GM06990 (cell line): ENCODE measurements at regions not wholly inside any gene's neighbourhood (a gene's known extent, or its start where the extent isn't known, plus 50 kb on each side); places are given as distances from the start of the nearest gene placed in this dataset.

Experiments
- DNase-seq: peaks from one replicate; pipeline ENCODE4 v3.0.0-alpha.2; 2011; ENCODE audit not compliant: insufficient read length; ENCODE audit errors: extremely low read depth
- H3K27me3 ChIP-seq: replicated peaks from 2 replicates; pipeline ENCODE4 v1.6.0; 2011; ENCODE audit warnings: low read length; ENCODE audit not compliant: control insufficient read depth, insufficient read depth
- H3K36me3 ChIP-seq: 2 replicates; pipeline ENCODE4 v1.5.1; 2011; ENCODE audit warnings: low read length; ENCODE audit not compliant: control insufficient read depth, insufficient read depth
- H3K4me3 ChIP-seq: replicated peaks from 2 replicates; pipeline ENCODE4 v1.5.1; 2011; ENCODE audit warnings: low read depth, mild to moderate bottlenecking, control low read depth, low read length
- TF ChIP-seq, protein P1 (sequence below): IDR thresholded peaks from 2 replicates; pipeline ENCODE4 v1.5.1; 2011; ENCODE audit warnings: low read length, control low read depth, mild to moderate bottlenecking, inconsistent platforms; ENCODE audit not compliant: insufficient read depth, poor library complexity, severe bottlenecking

DNA sequence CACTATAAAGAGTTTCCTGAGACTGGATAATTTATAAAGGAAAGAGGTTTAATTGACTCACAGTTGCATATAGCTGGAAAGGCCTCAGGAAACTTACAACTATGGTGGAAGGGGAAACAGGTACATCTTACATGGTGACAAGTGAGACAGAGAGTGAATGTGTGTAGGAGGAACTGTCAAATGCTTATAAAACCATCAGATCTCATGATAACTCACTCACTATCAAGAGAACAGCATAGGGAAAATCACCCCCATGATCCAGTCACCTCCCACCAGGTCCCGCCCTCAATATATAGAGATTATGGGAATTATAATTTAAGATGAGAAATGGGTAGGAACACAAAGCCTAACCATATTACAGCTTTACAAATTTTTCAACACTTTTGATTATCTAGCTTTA, 266.0 kb downstream of the DTHD1 start:
- H3K27me3 ChIP-seq, result no peaks in the 10 kb centered on the region
- no peak for DNase-seq
- TF ChIP-seq, protein P1, sequence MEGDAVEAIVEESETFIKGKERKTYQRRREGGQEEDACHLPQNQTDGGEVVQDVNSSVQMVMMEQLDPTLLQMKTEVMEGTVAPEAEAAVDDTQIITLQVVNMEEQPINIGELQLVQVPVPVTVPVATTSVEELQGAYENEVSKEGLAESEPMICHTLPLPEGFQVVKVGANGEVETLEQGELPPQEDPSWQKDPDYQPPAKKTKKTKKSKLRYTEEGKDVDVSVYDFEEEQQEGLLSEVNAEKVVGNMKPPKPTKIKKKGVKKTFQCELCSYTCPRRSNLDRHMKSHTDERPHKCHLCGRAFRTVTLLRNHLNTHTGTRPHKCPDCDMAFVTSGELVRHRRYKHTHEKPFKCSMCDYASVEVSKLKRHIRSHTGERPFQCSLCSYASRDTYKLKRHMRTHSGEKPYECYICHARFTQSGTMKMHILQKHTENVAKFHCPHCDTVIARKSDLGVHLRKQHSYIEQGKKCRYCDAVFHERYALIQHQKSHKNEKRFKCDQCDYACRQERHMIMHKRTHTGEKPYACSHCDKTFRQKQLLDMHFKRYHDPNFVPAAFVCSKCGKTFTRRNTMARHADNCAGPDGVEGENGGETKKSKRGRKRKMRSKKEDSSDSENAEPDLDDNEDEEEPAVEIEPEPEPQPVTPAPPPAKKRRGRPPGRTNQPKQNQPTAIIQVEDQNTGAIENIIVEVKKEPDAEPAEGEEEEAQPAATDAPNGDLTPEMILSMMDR, result no peak
- H3K36me3 ChIP-seq, result no peaks in the 10 kb centered on the region
- H3K4me3 ChIP-seq, result no peak overlapping the region

- TF ChIP-seq, protein P1, result no peak
- DNase-seq, result no peak
- Histone ChIP-seq H3K4me3 (no peak overlapping the region), H3K36me3 (no peaks in the 10 kb centered on the region), H3K27me3 (no peaks in the 10 kb centered on the region)
These were observed 267.8 kb downstream of the DTHD1 start for GRCh38 chr4:36549252-36549651.

- Histone ChIP-seq H3K36me3 (no peaks in the 10 kb centered on the region), H3K27me3 (no peaks in the 10 kb centered on the region), H3K4me3 (no peak overlapping the region)
- no peak for DNase-seq
- TF ChIP-seq, protein P1, result no peak
These were observed 268.6 kb downstream of the DTHD1 start for GRCh38 chr4:36549992-36550391.

DNA sequence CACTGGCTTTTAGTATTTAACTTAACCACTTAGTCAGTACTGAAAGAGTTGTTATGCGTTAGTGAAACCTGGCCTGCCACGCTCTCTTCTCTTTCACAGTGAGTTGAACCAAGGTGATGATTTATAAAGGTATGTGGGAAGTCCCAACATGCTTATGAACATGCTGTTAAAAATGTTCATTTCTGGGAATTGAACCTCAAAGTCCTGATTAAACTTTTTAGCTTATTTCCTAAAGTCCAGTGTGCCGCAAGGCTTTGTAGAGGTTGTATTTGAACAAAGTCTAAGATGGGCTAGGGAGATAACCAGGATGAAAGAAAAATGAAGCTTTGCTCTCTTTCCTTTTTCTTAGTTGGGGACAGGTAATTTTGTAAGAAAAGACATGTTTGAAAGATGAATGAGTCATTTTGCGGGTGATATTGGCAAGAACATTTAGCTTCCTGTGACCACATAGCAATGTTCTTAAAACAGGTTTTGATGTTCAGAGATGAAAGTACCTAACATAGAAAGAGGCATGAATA, 270.3 kb downstream of the DTHD1 start:
- Histone ChIP-seq H3K36me3 (no peaks in the 10 kb centered on the region), H3K4me3 (no peak overlapping the region; the same call in 1 of the 2 replicates), H3K27me3 (no peaks in the 10 kb centered on the region)
- TF ChIP-seq, protein P1, result no peak
- peak; percentile 67 for DNase-seq

DNA sequence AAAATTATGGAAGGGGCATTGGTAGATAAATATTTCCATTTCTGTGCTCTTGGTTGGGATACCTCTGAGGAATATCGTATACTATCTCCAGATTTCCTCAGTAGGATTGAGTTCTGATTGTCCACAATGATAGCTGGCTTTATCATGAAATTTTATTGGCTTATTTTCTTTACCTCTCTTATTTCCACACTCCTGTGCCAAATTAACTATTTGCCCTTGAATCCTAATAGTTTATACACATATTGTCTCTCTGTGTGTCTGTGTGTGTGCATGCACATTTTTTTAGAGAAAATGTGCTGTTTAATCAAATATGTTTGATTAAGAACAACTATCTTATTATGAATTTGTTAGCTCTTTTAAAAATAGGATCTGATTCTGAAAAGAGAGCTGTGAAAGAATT, 271.6 kb downstream of the DTHD1 start:
- Histone ChIP-seq H3K36me3 (no peaks in the 10 kb centered on the region), H3K27me3 (no peaks in the 10 kb centered on the region), H3K4me3 (no peak overlapping the region)
- DNase-seq, result no peak
- TF ChIP-seq, protein P1, result no peak

- DNase-seq, result no peak
- H3K27me3 ChIP-seq, result no peaks in the 10 kb centered on the region
- no peaks in the 10 kb centered on the region for H3K36me3 ChIP-seq
- H3K4me3 ChIP-seq, result no peak overlapping the region
- TF ChIP-seq, protein P1, result no peak
These were observed 272.0 kb downstream of the DTHD1 start for GRCh38 chr4:36553453-36553852.
